DOHH2 (cell line): ENCODE measurements at regions not wholly inside any gene's neighbourhood (a gene's known extent, or its start where the extent isn't known, plus 50 kb on each side); places are given as distances from the start of the nearest gene placed in this dataset.

Source experiments
- EZH2phosphoT487 ChIP-seq: fragments of 200-600 bp; sonication (generic); IDR thresholded peaks from 2 replicates; pipeline ENCODE4 v1.6.1; 2017; ENCODE audit warnings: borderline replicate concordance, mild to moderate bottlenecking, antibody characterized with exemption, low read length, moderate library complexity, mixed read lengths
- TF ChIP-seq, protein P1 (sequence below): fragments of 200-600 bp; sonication (generic); IDR thresholded peaks from one replicate; pipeline ENCODE4 v1.5.1; 2014; ENCODE audit warnings: antibody characterized with exemption, mild to moderate bottlenecking, low read depth, low read length; ENCODE audit not compliant: poor library complexity, severe bottlenecking

DNA sequence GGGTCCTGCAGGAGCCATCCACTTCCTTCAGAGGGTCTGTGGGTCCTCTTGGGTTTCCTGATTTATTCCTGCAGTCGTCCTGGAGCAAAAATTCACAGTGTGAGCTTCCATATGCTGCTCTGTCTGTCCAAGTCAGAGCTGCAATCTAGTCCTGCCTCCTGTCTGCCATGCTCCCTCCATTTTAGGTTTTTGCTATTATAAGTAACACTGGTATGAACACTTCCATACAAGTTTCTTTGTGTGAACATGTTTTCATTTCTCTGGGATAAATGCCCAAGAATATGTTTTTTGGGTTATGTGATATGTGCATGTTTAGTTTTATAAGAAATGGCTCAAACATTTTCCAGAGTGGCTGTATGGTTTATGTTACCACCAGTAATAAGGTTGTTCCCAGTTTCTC lies 188.1 kb downstream of the ACTR3B start:
- TF ChIP-seq, protein P1, sequence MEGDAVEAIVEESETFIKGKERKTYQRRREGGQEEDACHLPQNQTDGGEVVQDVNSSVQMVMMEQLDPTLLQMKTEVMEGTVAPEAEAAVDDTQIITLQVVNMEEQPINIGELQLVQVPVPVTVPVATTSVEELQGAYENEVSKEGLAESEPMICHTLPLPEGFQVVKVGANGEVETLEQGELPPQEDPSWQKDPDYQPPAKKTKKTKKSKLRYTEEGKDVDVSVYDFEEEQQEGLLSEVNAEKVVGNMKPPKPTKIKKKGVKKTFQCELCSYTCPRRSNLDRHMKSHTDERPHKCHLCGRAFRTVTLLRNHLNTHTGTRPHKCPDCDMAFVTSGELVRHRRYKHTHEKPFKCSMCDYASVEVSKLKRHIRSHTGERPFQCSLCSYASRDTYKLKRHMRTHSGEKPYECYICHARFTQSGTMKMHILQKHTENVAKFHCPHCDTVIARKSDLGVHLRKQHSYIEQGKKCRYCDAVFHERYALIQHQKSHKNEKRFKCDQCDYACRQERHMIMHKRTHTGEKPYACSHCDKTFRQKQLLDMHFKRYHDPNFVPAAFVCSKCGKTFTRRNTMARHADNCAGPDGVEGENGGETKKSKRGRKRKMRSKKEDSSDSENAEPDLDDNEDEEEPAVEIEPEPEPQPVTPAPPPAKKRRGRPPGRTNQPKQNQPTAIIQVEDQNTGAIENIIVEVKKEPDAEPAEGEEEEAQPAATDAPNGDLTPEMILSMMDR: no peak
- TF ChIP-seq EZH2phosphoT487: no peak
